GM10248 (cell line): ENCODE measurements at regions not wholly inside any gene's neighbourhood (a gene's known extent, or its start where the extent isn't known, plus 50 kb on each side); places are given as distances from the start of the nearest gene placed in this dataset.

Source experiments
- CTCF ChIA-PET: fragments of 300-600 bp; sonication (Branson Sonifier 250); formaldehyde crosslinking; extraction: SDS; loops from one replicate; lab custom pipeline; 2021; ENCODE audit warnings: antibody characterized with exemption; lab: Yijun Ruan, JAX
- POLR2A ChIA-PET: fragments of 350-650 bp; sonication (Branson Sonifier 250); formaldehyde crosslinking; extraction: SDS; loops from one replicate; lab custom pipeline; 2020; ENCODE audit warnings: antibody characterized with exemption; lab: Yijun Ruan, JAX
- DNase-seq: peaks from one replicate; pipeline ENCODE4 v3.0.0; 2012; ENCODE audit errors: extremely low spot score
- TF ChIP-seq, protein P1 (sequence below): IDR thresholded peaks from 2 replicates; pipeline ENCODE4 v1.5.1; 2012; ENCODE audit warnings: mild to moderate bottlenecking, low read depth; ENCODE audit errors: extremely low read depth, missing control alignments, control extremely low read depth

DNA sequence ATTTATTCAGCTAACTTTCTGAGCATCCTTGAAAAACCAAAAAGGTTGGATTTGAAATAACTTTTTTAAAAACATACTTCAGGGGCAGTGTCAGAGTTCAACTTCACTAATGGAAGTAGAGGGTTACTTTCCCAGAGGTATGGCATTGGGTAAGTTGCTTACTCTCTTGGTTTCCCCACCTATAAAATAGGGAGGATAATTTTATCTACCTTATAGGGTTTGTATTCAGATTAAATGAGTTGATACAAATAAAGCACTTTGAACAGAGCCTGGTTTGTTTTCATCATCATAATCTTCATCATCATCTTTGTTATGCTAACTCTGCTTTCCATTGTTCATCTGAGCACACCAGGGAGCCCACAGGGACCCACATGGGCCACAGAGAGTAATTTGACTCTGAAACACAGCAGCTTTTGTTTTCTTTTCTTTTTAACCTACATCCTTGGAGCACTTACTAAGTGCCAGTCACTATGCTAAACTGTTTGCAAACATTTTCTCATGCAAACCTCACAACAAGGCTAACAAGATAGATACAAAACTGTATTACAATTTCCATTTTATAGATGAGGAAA is 179.1 kb upstream of the SLC24A2 start:
- POLR2A ChIA-PET: no interaction called here
- TF ChIP-seq, protein P1, sequence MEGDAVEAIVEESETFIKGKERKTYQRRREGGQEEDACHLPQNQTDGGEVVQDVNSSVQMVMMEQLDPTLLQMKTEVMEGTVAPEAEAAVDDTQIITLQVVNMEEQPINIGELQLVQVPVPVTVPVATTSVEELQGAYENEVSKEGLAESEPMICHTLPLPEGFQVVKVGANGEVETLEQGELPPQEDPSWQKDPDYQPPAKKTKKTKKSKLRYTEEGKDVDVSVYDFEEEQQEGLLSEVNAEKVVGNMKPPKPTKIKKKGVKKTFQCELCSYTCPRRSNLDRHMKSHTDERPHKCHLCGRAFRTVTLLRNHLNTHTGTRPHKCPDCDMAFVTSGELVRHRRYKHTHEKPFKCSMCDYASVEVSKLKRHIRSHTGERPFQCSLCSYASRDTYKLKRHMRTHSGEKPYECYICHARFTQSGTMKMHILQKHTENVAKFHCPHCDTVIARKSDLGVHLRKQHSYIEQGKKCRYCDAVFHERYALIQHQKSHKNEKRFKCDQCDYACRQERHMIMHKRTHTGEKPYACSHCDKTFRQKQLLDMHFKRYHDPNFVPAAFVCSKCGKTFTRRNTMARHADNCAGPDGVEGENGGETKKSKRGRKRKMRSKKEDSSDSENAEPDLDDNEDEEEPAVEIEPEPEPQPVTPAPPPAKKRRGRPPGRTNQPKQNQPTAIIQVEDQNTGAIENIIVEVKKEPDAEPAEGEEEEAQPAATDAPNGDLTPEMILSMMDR: no peak
- DNase-seq: no peak
- CTCF ChIA-PET: no interaction called here

DNA sequence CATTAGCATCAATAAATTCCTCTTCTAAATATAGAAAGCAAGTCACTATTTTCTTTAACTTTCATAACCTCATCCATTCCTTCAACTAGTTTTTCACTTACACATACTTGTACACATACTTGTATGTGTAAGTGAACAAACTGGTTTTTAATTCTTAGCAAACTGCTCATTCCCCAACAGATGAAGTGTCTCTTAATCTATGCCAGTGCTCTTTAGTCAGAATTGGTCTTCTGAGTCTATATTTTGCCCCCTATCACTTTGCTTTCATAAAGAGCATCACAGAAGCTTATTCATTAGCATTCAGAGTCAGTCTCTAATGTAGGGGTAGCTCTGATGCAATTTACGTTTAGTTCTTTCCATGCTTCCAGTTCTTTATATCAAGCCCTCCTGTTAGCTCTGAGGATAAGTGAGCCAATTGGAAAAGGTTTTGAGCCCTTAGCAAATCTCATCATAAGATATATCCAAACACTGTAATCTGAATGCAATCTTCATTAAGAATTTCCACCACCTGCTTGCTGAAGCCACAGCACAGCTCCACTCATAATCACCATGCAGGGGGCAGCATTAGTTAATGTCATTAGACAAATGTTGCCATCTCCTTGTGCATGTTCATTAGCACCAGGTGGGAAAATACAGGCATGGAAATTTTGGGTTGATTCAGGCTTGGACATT is 178.5 kb upstream of the SLC24A2 start:
- CTCF ChIA-PET: interaction anchor here (1.3 kb wide), 1 partner anchor 16 kb away, joined by 3 read pairs; no protein-coding TSS in a partner anchor
- TF ChIP-seq, protein P1: no peak
- no peak for DNase-seq
- POLR2A ChIA-PET: no interaction called here

DNA sequence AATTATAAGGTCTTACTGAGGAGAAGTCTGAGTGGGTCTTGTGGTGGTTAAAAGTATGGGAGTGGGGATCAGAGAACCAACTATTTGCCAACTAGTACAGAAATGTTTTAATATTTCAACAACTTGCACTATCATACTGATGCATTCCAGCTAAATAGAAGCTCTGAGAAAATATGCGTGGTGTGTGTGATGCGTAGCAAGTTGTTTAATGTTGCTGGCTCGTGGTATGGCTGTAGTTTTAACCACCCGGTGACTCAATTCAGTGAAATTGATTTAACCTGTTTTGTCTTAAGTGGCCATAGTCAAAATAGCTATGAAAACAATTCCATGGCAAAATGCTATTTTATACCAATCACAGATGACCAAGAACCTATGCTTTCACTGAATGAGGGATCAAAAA is 176.5 kb upstream of the SLC24A2 start:
- TF ChIP-seq, protein P1: no peak
- ChIA-PET POLR2A (no interaction called here), CTCF (interaction anchor here (1.1 to 1.8 kb wide), 3 partner anchors 14 to 19 kb away, joined by 3 to 4 read pairs (median 3); no protein-coding TSS in a partner anchor)
- no peak for DNase-seq

DNA sequence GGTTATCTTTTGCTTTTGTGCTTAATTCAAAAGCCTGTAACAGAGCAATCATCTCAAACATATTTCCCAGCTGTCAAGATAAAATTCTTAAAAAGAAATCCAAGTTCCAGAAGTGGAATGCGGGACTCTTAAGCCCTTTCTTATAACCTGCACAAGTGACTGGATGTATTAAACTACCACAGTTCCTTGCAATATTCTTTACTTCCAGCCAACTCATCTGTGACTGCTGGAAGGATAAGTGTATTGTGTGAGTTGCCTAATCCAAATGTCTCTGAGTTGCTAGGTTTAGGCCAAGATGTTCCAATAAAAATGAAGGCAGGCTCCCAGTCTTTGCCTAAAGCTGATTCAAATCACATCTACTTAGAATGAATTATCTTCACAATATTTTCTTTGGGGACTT is 159.2 kb upstream of the SLC24A2 start:
- POLR2A ChIA-PET: no interaction called here
- TF ChIP-seq, protein P1: no peak
- CTCF ChIA-PET: interaction anchor here (1.0 to 1.3 kb wide), 2 partner anchors 8 to 18 kb away, joined by 4 read pairs; no protein-coding TSS in a partner anchor
- DNase-seq: no peak

DNA sequence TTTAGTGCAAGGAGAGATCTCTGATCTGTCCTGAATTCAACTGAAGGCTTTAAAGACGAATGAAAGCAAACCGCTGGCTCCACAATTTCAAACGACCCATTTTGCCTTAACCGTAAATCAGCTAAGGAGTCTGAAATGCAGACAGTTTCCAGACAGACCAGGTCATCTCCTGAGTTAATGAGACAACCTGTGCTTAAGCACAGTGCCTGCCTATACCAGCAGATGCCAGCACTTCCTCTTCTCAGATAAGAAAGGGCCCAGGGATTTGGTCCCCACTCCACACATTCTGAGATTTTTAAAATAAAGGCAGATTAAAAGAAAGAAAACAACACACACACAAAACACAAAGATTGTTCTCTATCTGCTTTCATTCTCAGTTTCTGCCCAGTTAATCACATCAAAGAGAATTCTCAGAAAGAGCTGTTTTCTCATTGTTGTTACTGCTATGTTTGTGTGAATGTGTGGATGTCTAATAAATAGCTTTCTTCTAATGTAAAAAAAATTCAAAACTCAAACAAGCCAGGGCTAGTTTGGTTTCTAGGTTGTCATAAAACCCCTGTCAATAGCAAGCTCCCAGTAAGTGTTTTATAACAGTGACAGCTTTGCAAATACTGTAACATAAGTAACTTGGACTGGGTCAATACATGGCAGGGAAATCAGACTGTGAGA is 157.7 kb upstream of the SLC24A2 start:
- TF ChIP-seq, protein P1: no peak
- CTCF ChIA-PET: interaction anchor here (0.8 to 1.3 kb wide), 7 partner anchors 10 to 1164 kb away, joined by 3 to 5 read pairs (median 4); no protein-coding TSS in a partner anchor
- no peak for DNase-seq
- POLR2A ChIA-PET: no interaction called here

DNA sequence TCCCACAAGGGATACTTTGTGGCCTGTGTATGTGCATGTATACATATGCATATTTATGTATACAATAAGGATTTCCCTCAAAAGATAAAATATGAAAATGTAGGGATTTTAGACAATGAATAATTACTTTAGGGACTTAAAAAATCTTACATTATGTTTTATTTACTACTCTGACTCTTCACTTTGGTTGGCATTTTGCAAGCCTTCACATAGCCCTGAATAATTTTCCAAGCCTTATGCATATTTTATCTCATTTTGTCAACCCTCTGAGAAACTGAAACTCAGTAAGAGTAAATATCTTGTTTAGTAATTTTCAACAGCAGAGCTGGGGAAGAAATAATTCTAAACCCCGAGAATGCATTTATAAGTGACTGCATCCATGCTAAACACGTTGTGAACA is 153.0 kb upstream of the SLC24A2 start:
- CTCF ChIA-PET: interaction anchor here (1.8 kb wide), 1 partner anchor 15 kb away, joined by 4 read pairs; no protein-coding TSS in a partner anchor
- POLR2A ChIA-PET: no interaction called here
- TF ChIP-seq, protein P1: no peak
- no peak for DNase-seq
